Activated B cell treated with CpG ODN at 0.5 μM for 24 hours (primary cell): ENCODE measurements at regions not wholly inside any gene's neighbourhood (a gene's known extent, or its start where the extent isn't known, plus 50 kb on each side); places are given as distances from the start of the nearest gene placed in this dataset.

Experiments
- ATAC-seq: fragments of 200-7000 bp; cut with Tn5 transposase; one replicate; pipeline ENCODE4 v1.10.0; 2021; ENCODE audit warnings: low read depth, mild to moderate bottlenecking, moderate library complexity
- CTCF ChIA-PET: fragments of 350-600 bp; sonication (Branson Sonifier 250); formaldehyde crosslinking; loops from one replicate; lab custom pipeline; 2021; ENCODE audit warnings: antibody characterized with exemption; lab: Charles Lee
- POLR2A ChIA-PET: fragments of 350-600 bp; sonication (Branson Sonifier 250); formaldehyde crosslinking; loops from one replicate; lab custom pipeline; 2021; ENCODE audit warnings: antibody characterized with exemption; lab: Charles Lee
- DNase-seq: peaks from one replicate; pipeline ENCODE4 v3.0.0; 2022
- H3K27ac Mint-ChIP-seq: one replicate; pipeline ENCODE4 v1.8.0; 2020; ENCODE audit warnings: mixed read lengths
- H3K27me3 Mint-ChIP-seq: one replicate; pipeline ENCODE4 v1.8.0; 2021; ENCODE audit warnings: mixed read lengths
- H3K36me3 Mint-ChIP-seq: one replicate; pipeline ENCODE4 v1.8.0; 2021; ENCODE audit warnings: low read depth, mixed read lengths
- H3K4me1 Mint-ChIP-seq: one replicate; pipeline ENCODE4 v1.8.0; 2021; ENCODE audit warnings: mixed read lengths
- H3K4me3 Mint-ChIP-seq: one replicate; pipeline ENCODE4 v1.8.0; 2020; ENCODE audit warnings: mild to moderate bottlenecking, mixed read lengths
- H3K9me3 Mint-ChIP-seq: one replicate; pipeline ENCODE4 v1.8.0; 2020; ENCODE audit warnings: mixed read lengths
- CTCF ChIP-seq: fragments of 200-600 bp; IDR thresholded peaks from one replicate; pipeline ENCODE4 v1.8.0; 2022; ENCODE audit warnings: antibody characterized with exemption, mild to moderate bottlenecking
- intact Hi-C: fragments of 100-400 bp; cut with micrococcal nuclease; formaldehyde crosslinking; loops from one replicate; pipeline ENCODE4 v1.15.1; 2024

GRCh38 chr1:218812360-218812759, 361.3 kb upstream of the LYPLAL1 start:
- no peaks in the 10 kb centered on the region for H3K27me3 Mint-ChIP-seq
- H3K9me3 Mint-ChIP-seq, result no peaks in the 10 kb centered on the region
- ChIA-PET POLR2A (no interaction called here), CTCF (no interaction called here)
- intact Hi-C loops, result no loop called here
- H3K36me3 Mint-ChIP-seq, result no peaks in the 10 kb centered on the region
- no peak overlapping the region for H3K4me3 Mint-ChIP-seq
- H3K4me1 Mint-ChIP-seq, result no peaks in the 10 kb centered on the region
- no peak for TF ChIP-seq CTCF
- no peak overlapping the region for H3K27ac Mint-ChIP-seq
- DNase-seq, result no peak
- ATAC-seq, result no peak

- ChIA-PET POLR2A (no interaction called here), CTCF (no interaction called here)
- no peaks in the 10 kb centered on the region for H3K4me1 Mint-ChIP-seq
- no peak for TF ChIP-seq CTCF
- no peak for ATAC-seq
- DNase-seq, result no peak
- H3K36me3 Mint-ChIP-seq, result no peaks in the 10 kb centered on the region
- H3K27ac Mint-ChIP-seq, result no peak overlapping the region
- no peaks in the 10 kb centered on the region for H3K27me3 Mint-ChIP-seq
- no peaks in the 10 kb centered on the region for H3K9me3 Mint-ChIP-seq
- no peak overlapping the region for H3K4me3 Mint-ChIP-seq
- intact Hi-C loops, result no loop called here
Measured at GRCh38 chr1:218813237-218813636, 360.4 kb upstream of the LYPLAL1 start.

GRCh38 chr1:218815076-218815475, 358.6 kb upstream of the LYPLAL1 start:
- Mint-ChIP-seq H3K27me3 (no peaks in the 10 kb centered on the region), H3K36me3 (no peaks in the 10 kb centered on the region), H3K4me1 (no peaks in the 10 kb centered on the region), H3K4me3 (no peak overlapping the region), H3K27ac (no peak overlapping the region), H3K9me3 (no peaks in the 10 kb centered on the region)
- TF ChIP-seq CTCF, result no peak
- DNase-seq (no peak), ATAC-seq (no peak)
- POLR2A ChIA-PET, result no interaction called here
- CTCF ChIA-PET, result no interaction called here
- intact Hi-C loops, result no loop called here

GRCh38 chr1:218817071-218817470, 356.6 kb upstream of the LYPLAL1 start:
- intact Hi-C loops, result no loop called here
- H3K9me3 Mint-ChIP-seq, result no peaks in the 10 kb centered on the region
- ATAC-seq (no peak), DNase-seq (no peak)
- CTCF ChIA-PET, result no interaction called here
- no peaks in the 10 kb centered on the region for H3K27me3 Mint-ChIP-seq
- H3K27ac Mint-ChIP-seq, result no peak overlapping the region
- H3K4me3 Mint-ChIP-seq, result no peak overlapping the region
- no peak for TF ChIP-seq CTCF
- POLR2A ChIA-PET, result no interaction called here
- H3K4me1 Mint-ChIP-seq, result no peaks in the 10 kb centered on the region
- no peaks in the 10 kb centered on the region for H3K36me3 Mint-ChIP-seq

GRCh38 chr1:218817691-218818465, 355.8 kb upstream of the LYPLAL1 start:
- intact Hi-C loops, result no loop called here
- Mint-ChIP-seq H3K27ac (no peak overlapping the region), H3K4me3 (no peak overlapping the region), H3K27me3 (no peaks in the 10 kb centered on the region), H3K4me1 (no peaks in the 10 kb centered on the region), H3K36me3 (no peaks in the 10 kb centered on the region), H3K9me3 (no peaks in the 10 kb centered on the region)
- ATAC-seq (no peak), DNase-seq (no peak)
- TF ChIP-seq CTCF, result no peak
- CTCF ChIA-PET, result no interaction called here
- POLR2A ChIA-PET, result no interaction called here
